ENCODE measurements at regions not wholly inside any gene's neighbourhood (a gene's known extent, or its start where the extent isn't known, plus 50 kb on each side); places are given as distances from the start of the nearest gene placed in this dataset.

- H3K27ac ChIP-seq (ENCODE audit: low read length in 2 of 2), result peak overlapping the region; percentile 3 to 59
- H3K9me3 ChIP-seq (ENCODE audit: control extremely low read depth in 1 of 3, control insufficient read depth in 2 of 3, insufficient read depth in 1 of 3, low read length in 2 of 3), result no peaks in the 10 kb centered on the region
- intact Hi-C loops (cut with micrococcal nuclease), result no loop called here
- Mint-ChIP-seq H3K27me3 (no peaks in the 10 kb centered on the region), H3K4me1 (peaks cover 83% of the 10 kb centered on the region), H3K27ac (peak overlapping the region; percentile 72), H3K4me3 (peak overlapping the region; percentile 39), H3K9me3 (ENCODE audit: insufficient read depth) (no peaks in the 10 kb centered on the region)
- no peak overlapping the region for H2AFZ ChIP-seq (ENCODE audit: insufficient read depth, low read depth, low read length, poor library complexity, severe bottlenecking)
- CTCF ChIA-PET, result interaction anchor here (0.7 to 1.5 kb wide), 6 partner anchors 9 to 551 kb away, joined by 3 to 8 read pairs (median 3); no protein-coding TSS in a partner anchor
- TF ChIP-seq CTCF (IDR thresholded peaks at IDR 0.05) (no peak), EZH2 (IDR thresholded peaks at IDR 0.05; ENCODE audit: borderline replicate concordance, insufficient read depth, low read depth, low read length, poor library complexity, severe bottlenecking) (no peak)
- no peak overlapping the region for H3K4me3 ChIP-seq (ENCODE audit: control extremely low read depth in 1 of 5, extremely low read depth in 1 of 5, insufficient read depth in 1 of 5, low read depth in 2 of 5, low read length in 4 of 5)
- DNase-seq (no peak), ATAC-seq (ENCODE audit: low read depth) (no peak)
- no peaks in the 10 kb centered on the region for H3K36me3 ChIP-seq (replicated peaks in 1 of 2; ENCODE audit: control extremely low read depth in 1 of 2, control insufficient read depth in 1 of 2, extremely low read depth in 1 of 2, insufficient read depth in 2 of 2, low read length in 1 of 2)
- no peaks in the 10 kb centered on the region for H3K27me3 ChIP-seq (replicated peaks in 1 of 4; ENCODE audit: control extremely low read depth in 1 of 4, control insufficient read depth in 3 of 4, insufficient read depth in 4 of 4, low read length in 3 of 4)
- no peaks in the 10 kb centered on the region for H3K79me2 ChIP-seq (ENCODE audit: control insufficient read depth, insufficient read depth, low read length)
- peaks cover 76 to 81% of the 10 kb centered on the region in 2 donors for H3K4me1 ChIP-seq (ENCODE audit: control insufficient read depth in 2 of 2, insufficient read depth in 2 of 2, low read length in 2 of 2)
- no peak overlapping the region for H3K4me2 ChIP-seq (replicated peaks; ENCODE audit: low read depth, low read length, poor library complexity, severe bottlenecking)
- H4K20me1 ChIP-seq (ENCODE audit: control insufficient read depth, insufficient read depth, low read length, poor library complexity, severe bottlenecking), result no peaks in the 10 kb centered on the region
- POLR2A ChIA-PET, result no interaction called here
- H3K9ac ChIP-seq (ENCODE audit: low read length), result no peak overlapping the region
Measured at GRCh38 chr22:22377335-22377734, 131.2 kb downstream of the ZNF280B start.

- Histone ChIP-seq H4K20me1 (ENCODE audit: control insufficient read depth, insufficient read depth, low read length, poor library complexity, severe bottlenecking) (no peaks in the 10 kb centered on the region), H3K79me2 (ENCODE audit: control insufficient read depth, insufficient read depth, low read length) (no peaks in the 10 kb centered on the region), H3K4me1 (ENCODE audit: control insufficient read depth in 2 of 2, insufficient read depth in 2 of 2, low read length in 2 of 2) (peaks cover 72 to 81% of the 10 kb centered on the region in 2 donors), H3K4me3 (ENCODE audit: control extremely low read depth in 1 of 5, extremely low read depth in 1 of 5, insufficient read depth in 1 of 5, low read depth in 2 of 5, low read length in 4 of 5) (no peak overlapping the region), H2AFZ (ENCODE audit: insufficient read depth, low read depth, low read length, poor library complexity, severe bottlenecking) (no peak overlapping the region), H3K27me3 (replicated peaks in 1 of 4; ENCODE audit: control extremely low read depth in 1 of 4, control insufficient read depth in 3 of 4, insufficient read depth in 4 of 4, low read length in 3 of 4) (no peaks in the 10 kb centered on the region), H3K27ac (ENCODE audit: low read length in 2 of 2) (peak overlapping the region; percentile 15 to 18), H3K9me3 (ENCODE audit: control extremely low read depth in 1 of 3, control insufficient read depth in 2 of 3, insufficient read depth in 1 of 3, low read length in 2 of 3) (no peaks in the 10 kb centered on the region), H3K4me2 (replicated peaks; ENCODE audit: low read depth, low read length, poor library complexity, severe bottlenecking) (peak overlapping the region; percentile 9), H3K36me3 (replicated peaks in 1 of 2; ENCODE audit: control extremely low read depth in 1 of 2, control insufficient read depth in 1 of 2, extremely low read depth in 1 of 2, insufficient read depth in 2 of 2, low read length in 1 of 2) (no peaks in the 10 kb centered on the region), H3K9ac (ENCODE audit: low read length) (no peak overlapping the region)
- TF ChIP-seq EZH2 (IDR thresholded peaks at IDR 0.05; ENCODE audit: borderline replicate concordance, insufficient read depth, low read depth, low read length, poor library complexity, severe bottlenecking) (no peak), CTCF (IDR thresholded peaks at IDR 0.05) (no peak)
- ChIA-PET POLR2A (no interaction called here), CTCF (interaction anchor here (1.1 to 3.8 kb wide), 17 partner anchors 9 to 577 kb away, joined by 3 to 33 read pairs (median 8); no protein-coding TSS in a partner anchor)
- intact Hi-C loops (cut with micrococcal nuclease), result no loop called here
- WGBS (ENCODE audit: insufficient coverage), result 100% methylated on average over 3 of the region's 8 CpGs
- ATAC-seq (ENCODE audit: low read depth) (no peak), DNase-seq (no peak)
- peaks cover 87% of the 10 kb centered on the region for H3K4me1 Mint-ChIP-seq
- peak overlapping the region; percentile 7 for H3K4me3 Mint-ChIP-seq
- H3K27ac Mint-ChIP-seq, result peak overlapping the region; percentile 71
- no peaks in the 10 kb centered on the region for H3K27me3 Mint-ChIP-seq
- H3K9me3 Mint-ChIP-seq (ENCODE audit: insufficient read depth), result no peaks in the 10 kb centered on the region
Measured at GRCh38 chr22:22378446-22379415, 129.8 kb downstream of the ZNF280B start.
